SK-MEL-5 (cell line): ENCODE measurements at regions not wholly inside any gene's neighbourhood (a gene's known extent, or its start where the extent isn't known, plus 50 kb on each side); places are given as distances from the start of the nearest gene placed in this dataset.

Source experiments
- DNase-seq: peaks from one replicate; pipeline ENCODE4 v3.0.0-alpha.2; 2016; ENCODE audit warnings: low read depth, low spot score
- in situ Hi-C: cut with HindIII; loops from 2 replicates; pipeline ENCODE4 v1.10.0; 2016; ENCODE audit warnings: low sequenced_read_pairs, high pct_unique_total_duplicates, low pct_unique_long_range_greater_than_20kb

GRCh38 chr1:186568221-186568620, 107.3 kb upstream of the PDC start:
- DNase-seq = no peak
- in situ Hi-C loops = no loop called here

- no peak for DNase-seq
- in situ Hi-C loops = no loop called here
Observed at GRCh38 chr1:186566140-186566855, 105.4 kb upstream of the PDC start.

GRCh38 chr1:186564582-186564981, 103.7 kb upstream of the PDC start:
- in situ Hi-C loops = no loop called here
- no peak for DNase-seq

- DNase-seq = no peak
- in situ Hi-C loops = no loop called here
Observed at GRCh38 chr1:186559601-186560116, 98.7 kb upstream of the PDC start.

GRCh38 chr1:186557147-186557777, 96.3 kb upstream of the PDC start:
- in situ Hi-C loops = no loop called here
- no peak for DNase-seq

- in situ Hi-C loops = no loop called here
- no peak for DNase-seq
Observed at GRCh38 chr1:186550832-186551231, 89.9 kb upstream of the PDC start.

- in situ Hi-C loops = no loop called here
- DNase-seq = no peak
Observed at GRCh38 chr1:186541003-186541402, 80.1 kb upstream of the PDC start.

GRCh38 chr1:186540521-186540920, 79.6 kb upstream of the PDC start:
- in situ Hi-C loops = no loop called here
- DNase-seq = no peak

GRCh38 chr1:186536273-186536890, 75.5 kb upstream of the PDC start:
- DNase-seq = no peak
- in situ Hi-C loops = no loop called here

GRCh38 chr1:186535388-186536133, 74.6 kb upstream of the PDC start:
- in situ Hi-C loops = no loop called here
- DNase-seq = no peak

- DNase-seq = no peak
- in situ Hi-C loops = no loop called here
Observed at GRCh38 chr1:186534401-186534800, 73.5 kb upstream of the PDC start.

- no peak for DNase-seq
- in situ Hi-C loops = no loop called here
Observed at GRCh38 chr1:186532466-186532865, 71.6 kb upstream of the PDC start.

GRCh38 chr1:186531561-186532165, 70.7 kb upstream of the PDC start:
- DNase-seq = no peak
- in situ Hi-C loops = no loop called here

GRCh38 chr1:186530109-186530508, 69.2 kb upstream of the PDC start:
- DNase-seq = no peak
- in situ Hi-C loops = no loop called here

- in situ Hi-C loops = no loop called here
- no peak for DNase-seq
Observed at GRCh38 chr1:186519982-186520381, 59.1 kb upstream of the PDC start.

- in situ Hi-C loops = no loop called here
- DNase-seq = no peak
Observed at GRCh38 chr1:186518822-186519381, 58.0 kb upstream of the PDC start.

GRCh38 chr1:186518395-186518794, 57.5 kb upstream of the PDC start:
- in situ Hi-C loops = no loop called here
- DNase-seq = no peak

GRCh38 chr1:186514367-186514766, 53.5 kb upstream of the PDC start:
- DNase-seq = no peak
- in situ Hi-C loops = no loop called here
